Prostate gland (tissue), 2 donors: ENCODE measurements at regions not wholly inside any gene's neighbourhood (a gene's known extent, or its start where the extent isn't known, plus 50 kb on each side); places are given as distances from the start of the nearest gene placed in this dataset.

Experiments used
- DNase-seq: peaks from one replicate; pipeline ENCODE4 v3.0.0-alpha.2; 2019; ENCODE audit warnings: low spot score
- H3K27ac ChIP-seq, 2 donors: fragments of 200-600 bp; sonication (generic); 2 replicates each; pipeline ENCODE4 v1.5.1; 2017 to 2019
- H3K27me3 ChIP-seq: fragments of 200-600 bp; sonication (generic); replicated peaks from 2 replicates; pipeline ENCODE4 v1.5.1; 2019; ENCODE audit not compliant: insufficient read depth
- H3K36me3 ChIP-seq, 2 donors: fragments of 200-600 bp; sonication (generic); 1 replicate in 1 of 2; 2 replicates in 1 of 2; pipeline versions ENCODE4 v1.5.1 to v1.8.1; 2017 to 2019
- H3K4me1 ChIP-seq: fragments of 200-600 bp; sonication (generic); replicated peaks from 2 replicates; pipeline ENCODE4 v1.5.1; 2019
- H3K4me3 ChIP-seq, 2 donors: fragments of 200-600 bp; sonication (generic); 2 replicates each; pipeline ENCODE4 v1.5.1; 2017 to 2019
- H3K9me3 ChIP-seq: fragments of 200-600 bp; sonication (generic); 2 replicates; pipeline ENCODE4 v1.5.1; 2017
- POLR2A ChIP-seq: fragments of 450-650 bp; IDR thresholded peaks from one replicate; pipeline ENCODE4 v1.6.1; 2016; ENCODE audit warnings: antibody characterized with exemption, mild to moderate bottlenecking
- POLR2AphosphoS5 ChIP-seq: sonication (generic); formaldehyde crosslinking; IDR thresholded peaks from one replicate; pipeline ENCODE4 v1.6.1; 2017; ENCODE audit warnings: antibody characterized with exemption
- WGBS: methylation state at CpG from one replicate; pipeline ENCODE4 v1.1.5; 2018; 5-methylcytosine and 5-hydroxymethylcytosine counted together
- intact Hi-C: fragments of 100-400 bp; cut with DNase I; formaldehyde crosslinking; loops from one replicate; pipeline ENCODE4 v1.14.2; 2022
- TF ChIP-seq, protein P1 (sequence below), 4 experiments: fragments of 200-600 bp in 2 of 4; fragments of 450-650 bp in 2 of 4; sonication (generic) in 2 of 4; IDR thresholded peaks; 1 replicate in 3 of 4; 2 replicates in 1 of 4; pipeline ENCODE4 v1.5.1; 2016 to 2019; ENCODE audit warnings: antibody characterized with exemption in 4 of 4, mild to moderate bottlenecking in 2 of 4, moderate library complexity in 2 of 4

DNA sequence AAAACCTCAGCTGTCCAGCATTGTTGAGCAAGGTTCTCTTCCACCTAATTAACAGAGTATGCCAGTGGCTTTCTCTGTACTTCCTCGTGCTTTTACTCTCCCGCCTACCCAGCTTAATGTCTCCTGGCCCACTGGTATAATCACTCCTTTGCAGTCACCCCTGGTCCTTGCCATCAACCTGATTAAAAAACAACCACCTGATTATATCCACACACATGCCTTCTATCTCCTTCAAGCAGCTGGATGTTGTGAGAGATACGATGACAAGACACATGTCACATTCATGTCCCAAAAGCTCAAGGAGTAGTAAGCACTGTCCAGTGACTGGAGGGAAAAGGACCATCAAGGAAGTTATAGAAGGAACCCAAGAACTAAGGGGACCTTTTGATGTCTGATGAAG is 241.3 kb upstream of the GRIP1 start:
- H3K4me1 ChIP-seq, result peaks cover 14% of the 10 kb centered on the region
- no peak for DNase-seq
- TF ChIP-seq, protein P1, sequence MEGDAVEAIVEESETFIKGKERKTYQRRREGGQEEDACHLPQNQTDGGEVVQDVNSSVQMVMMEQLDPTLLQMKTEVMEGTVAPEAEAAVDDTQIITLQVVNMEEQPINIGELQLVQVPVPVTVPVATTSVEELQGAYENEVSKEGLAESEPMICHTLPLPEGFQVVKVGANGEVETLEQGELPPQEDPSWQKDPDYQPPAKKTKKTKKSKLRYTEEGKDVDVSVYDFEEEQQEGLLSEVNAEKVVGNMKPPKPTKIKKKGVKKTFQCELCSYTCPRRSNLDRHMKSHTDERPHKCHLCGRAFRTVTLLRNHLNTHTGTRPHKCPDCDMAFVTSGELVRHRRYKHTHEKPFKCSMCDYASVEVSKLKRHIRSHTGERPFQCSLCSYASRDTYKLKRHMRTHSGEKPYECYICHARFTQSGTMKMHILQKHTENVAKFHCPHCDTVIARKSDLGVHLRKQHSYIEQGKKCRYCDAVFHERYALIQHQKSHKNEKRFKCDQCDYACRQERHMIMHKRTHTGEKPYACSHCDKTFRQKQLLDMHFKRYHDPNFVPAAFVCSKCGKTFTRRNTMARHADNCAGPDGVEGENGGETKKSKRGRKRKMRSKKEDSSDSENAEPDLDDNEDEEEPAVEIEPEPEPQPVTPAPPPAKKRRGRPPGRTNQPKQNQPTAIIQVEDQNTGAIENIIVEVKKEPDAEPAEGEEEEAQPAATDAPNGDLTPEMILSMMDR (IDR thresholded peaks at IDR 0.05), result no peak
- TF ChIP-seq POLR2A, result no peak
- no peak for TF ChIP-seq POLR2AphosphoS5
- H3K9me3 ChIP-seq, result no peaks in the 10 kb centered on the region
- WGBS, result 90% methylated on average over 3 of the region's 3 CpGs
- no peaks in the 10 kb centered on the region for H3K27me3 ChIP-seq
- H3K4me3 ChIP-seq, result no peak overlapping the region
- H3K36me3 ChIP-seq, result no peaks in the 10 kb centered on the region
- intact Hi-C loops, result no loop called here
- no peak overlapping the region for H3K27ac ChIP-seq

DNA sequence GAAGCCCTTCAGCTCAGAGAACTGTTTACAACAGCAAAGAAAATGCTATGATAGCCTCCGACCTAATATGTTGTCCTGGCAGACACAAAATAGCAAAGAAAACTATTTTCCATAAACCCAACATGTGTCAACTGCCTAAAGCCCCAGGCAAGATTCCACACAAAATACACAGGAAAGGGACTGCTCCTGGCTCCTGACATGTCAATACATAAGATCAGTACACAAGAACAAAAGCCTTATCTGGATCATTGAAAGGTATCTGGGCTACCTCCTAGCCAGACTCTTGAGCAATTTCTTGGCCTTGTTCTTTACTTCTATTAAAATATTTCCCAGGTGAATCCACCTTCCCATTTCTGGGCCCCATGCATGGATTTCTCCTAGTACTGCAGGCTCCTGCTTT is 242.3 kb upstream of the GRIP1 start:
- no peaks in the 10 kb centered on the region for H3K9me3 ChIP-seq
- 25% methylated on average over 1 of the region's 1 CpG for WGBS
- peak overlapping the region; percentile 24 to 57 for H3K27ac ChIP-seq
- no peaks in the 10 kb centered on the region for H3K27me3 ChIP-seq
- H3K4me3 ChIP-seq, result no peak overlapping the region
- H3K36me3 ChIP-seq, result no peaks in the 10 kb centered on the region
- intact Hi-C loops, result no loop called here
- peaks cover 14% of the 10 kb centered on the region for H3K4me1 ChIP-seq
- DNase-seq, result peak; percentile 68
- TF ChIP-seq POLR2A (no peak), POLR2AphosphoS5 (peak; percentile 76)
- TF ChIP-seq, protein P1 (IDR thresholded peaks at IDR 0.05), result no peak

DNA sequence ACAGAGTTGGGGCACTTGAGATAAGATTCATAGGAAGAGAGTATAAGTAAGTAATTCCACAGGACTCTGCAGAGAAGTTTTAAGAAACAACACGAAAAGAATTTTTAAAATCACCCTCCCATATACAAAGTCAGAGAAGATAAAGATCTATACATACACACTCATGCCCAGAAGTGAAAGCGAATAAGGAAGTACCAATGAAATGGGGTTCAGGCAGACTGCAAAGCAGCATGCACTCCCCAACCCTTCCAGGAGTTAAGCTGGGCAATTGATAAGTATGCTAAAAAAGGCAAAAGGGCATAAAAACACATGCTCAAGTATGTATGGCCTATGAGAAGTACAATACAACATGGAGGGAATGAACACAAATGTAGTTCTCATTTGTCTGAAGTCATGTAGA is 246.2 kb upstream of the GRIP1 start:
- H3K27ac ChIP-seq, result no peak overlapping the region
- H3K36me3 ChIP-seq, result no peaks in the 10 kb centered on the region
- H3K4me1 ChIP-seq, result peaks cover 14% of the 10 kb centered on the region
- no peaks in the 10 kb centered on the region for H3K27me3 ChIP-seq
- H3K9me3 ChIP-seq, result no peaks in the 10 kb centered on the region
- intact Hi-C loops, result no loop called here
- H3K4me3 ChIP-seq, result no peak overlapping the region
- no peak for DNase-seq
- 44% methylated on average over 2 of the region's 2 CpGs for WGBS
- TF ChIP-seq POLR2AphosphoS5, result no peak
- TF ChIP-seq POLR2A, result no peak
- TF ChIP-seq, protein P1 (IDR thresholded peaks at IDR 0.05), result no peak

DNA sequence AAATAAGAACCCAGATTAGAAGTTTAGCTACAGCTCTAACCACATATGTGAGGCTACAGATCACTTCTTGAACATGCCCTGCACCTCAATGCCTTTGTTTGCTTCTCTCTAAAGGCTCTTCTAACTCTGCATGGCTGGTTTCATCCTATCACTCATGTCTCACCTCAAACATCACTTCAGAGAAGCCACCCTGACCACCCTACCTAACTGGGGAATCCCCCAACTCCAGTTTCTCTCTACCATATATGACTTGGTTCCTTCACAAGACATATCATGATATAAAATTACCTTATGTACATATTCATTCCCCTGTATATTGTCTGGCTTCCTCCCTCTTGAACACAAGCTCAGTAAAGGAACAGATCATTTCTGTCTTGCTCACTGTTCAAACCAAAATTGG is 250.2 kb upstream of the GRIP1 start:
- no peaks in the 10 kb centered on the region for H3K9me3 ChIP-seq
- no peaks in the 10 kb centered on the region for H3K4me1 ChIP-seq
- no peaks in the 10 kb centered on the region for H3K36me3 ChIP-seq
- no peak for DNase-seq
- intact Hi-C loops, result no loop called here
- H3K27me3 ChIP-seq, result no peaks in the 10 kb centered on the region
- H3K27ac ChIP-seq, result no peak overlapping the region
- no peak for TF ChIP-seq POLR2AphosphoS5
- TF ChIP-seq, protein P1 (IDR thresholded peaks at IDR 0.05), result no peak
- no peak for TF ChIP-seq POLR2A
- no peak overlapping the region for H3K4me3 ChIP-seq

DNA sequence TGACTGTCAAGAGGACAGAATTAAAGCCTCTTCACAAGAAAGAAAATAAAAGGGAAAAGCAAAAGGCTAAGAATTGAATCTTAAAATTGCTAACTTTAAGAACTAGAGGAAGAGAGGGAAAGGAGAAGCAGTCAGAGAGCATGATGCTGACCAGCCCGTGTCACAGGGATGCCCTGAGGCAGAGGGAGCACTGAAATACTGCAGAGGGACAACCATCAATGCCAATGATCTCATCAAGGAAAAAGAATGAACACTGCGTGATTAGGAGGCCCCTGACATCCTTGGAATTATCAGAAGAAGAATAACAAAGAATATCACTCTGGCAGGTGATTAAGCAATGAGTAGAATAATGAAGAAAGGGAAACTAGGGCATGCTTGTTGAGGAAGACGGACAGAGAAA is 252.2 kb upstream of the GRIP1 start:
- Histone ChIP-seq H3K9me3 (no peaks in the 10 kb centered on the region), H3K27ac (no peak overlapping the region), H3K27me3 (no peaks in the 10 kb centered on the region), H3K4me1 (no peaks in the 10 kb centered on the region), H3K4me3 (no peak overlapping the region), H3K36me3 (no peaks in the 10 kb centered on the region)
- intact Hi-C loops, result no loop called here
- WGBS, result 86% methylated on average over 3 of the region's 3 CpGs
- TF ChIP-seq, protein P1 (IDR thresholded peaks at IDR 0.05), result no peak
- no peak for TF ChIP-seq POLR2A
- no peak for TF ChIP-seq POLR2AphosphoS5
- DNase-seq, result no peak
